ENCODE measurements at regions not wholly inside any gene's neighbourhood (a gene's known extent, or its start where the extent isn't known, plus 50 kb on each side); places are given as distances from the start of the nearest gene placed in this dataset.
"Not testable (repeated sequence)": the region's sequence is repeated elsewhere in the genome, so short reads cannot be mapped to it uniquely, and the experiment has no call there.

GRCh38 chr2:5625556-5626065 is 66.6 kb upstream of the SOX11 start:
- TF ChIP-seq CTCF (tag by site-specific recombination; IDR thresholded peaks at IDR 0.05); ZBTB7A (tag by site-specific recombination; IDR thresholded peaks at IDR 0.05; ENCODE audit: low read depth); ZNF707 (tag by site-specific recombination; IDR thresholded peaks at IDR 0.05); ZNF530 (tag by site-specific recombination; IDR thresholded peaks at IDR 0.05; ENCODE audit: low read depth): not testable (repeated sequence)
